ENCODE measurements at regions not wholly inside any gene's neighbourhood (a gene's known extent, or its start where the extent isn't known, plus 50 kb on each side); places are given as distances from the start of the nearest gene placed in this dataset.

GRCh38 chr1:78765489-78765888, 115.9 kb downstream of the IFI44 start:
- no peak overlapping the region for H3K4me3 ChIP-seq (replicated peaks; ENCODE audit: low read depth, low read length)
- TF ChIP-seq CTCF (IDR thresholded peaks at IDR 0.05; ENCODE audit: low read depth, low read length, missing control alignments): no peak
- no peak for DNase-seq (ENCODE audit: extremely low read depth, low read depth)

- no peak for DNase-seq (ENCODE audit: extremely low read depth, low read depth)
- H3K4me3 ChIP-seq (replicated peaks; ENCODE audit: low read depth, low read length): no peak overlapping the region
- no peak for TF ChIP-seq CTCF (IDR thresholded peaks at IDR 0.05; ENCODE audit: low read depth, low read length, missing control alignments)
These were observed 130.2 kb downstream of the IFI44 start for GRCh38 chr1:78779831-78780230.

GRCh38 chr1:78787544-78787943, 137.9 kb downstream of the IFI44 start:
- H3K4me3 ChIP-seq (replicated peaks; ENCODE audit: low read depth, low read length): no peak overlapping the region
- DNase-seq (ENCODE audit: extremely low read depth, low read depth): no peak
- no peak for TF ChIP-seq CTCF (IDR thresholded peaks at IDR 0.05; ENCODE audit: low read depth, low read length, missing control alignments)

- DNase-seq (ENCODE audit: extremely low read depth, low read depth): no peak
- H3K4me3 ChIP-seq (replicated peaks; ENCODE audit: low read depth, low read length): no peak overlapping the region
- TF ChIP-seq CTCF (IDR thresholded peaks at IDR 0.05; ENCODE audit: low read depth, low read length, missing control alignments): no peak
These were observed 140.5 kb downstream of the IFI44 start for GRCh38 chr1:78790174-78790573.

GRCh38 chr1:78792756-78793155, 143.1 kb downstream of the IFI44 start:
- no peak for DNase-seq (ENCODE audit: extremely low read depth, low read depth)
- no peak overlapping the region for H3K4me3 ChIP-seq (replicated peaks; ENCODE audit: low read depth, low read length)
- no peak for TF ChIP-seq CTCF (IDR thresholded peaks at IDR 0.05; ENCODE audit: low read depth, low read length, missing control alignments)

GRCh38 chr1:78797108-78797781, 147.6 kb downstream of the IFI44 start:
- no peak for DNase-seq (ENCODE audit: extremely low read depth, low read depth)
- no peak overlapping the region for H3K4me3 ChIP-seq (replicated peaks; ENCODE audit: low read depth, low read length)
- TF ChIP-seq CTCF (IDR thresholded peaks at IDR 0.05; ENCODE audit: low read depth, low read length, missing control alignments): no peak

- no peak for TF ChIP-seq CTCF (IDR thresholded peaks at IDR 0.05; ENCODE audit: low read depth, low read length, missing control alignments)
- H3K4me3 ChIP-seq (replicated peaks; ENCODE audit: low read depth, low read length): no peak overlapping the region
- no peak for DNase-seq (ENCODE audit: extremely low read depth, low read depth)
These were observed 150.3 kb downstream of the IFI44 start for GRCh38 chr1:78799926-78800325.

Data from HFF-Myc (cell line).